ENCODE measurements at regions not wholly inside any gene's neighbourhood (a gene's known extent, or its start where the extent isn't known, plus 50 kb on each side); places are given as distances from the start of the nearest gene placed in this dataset.

- ChIA-PET RAD21 (ENCODE audit: unreplicated experiment) (no interaction called here), SMC1A (ENCODE audit: uncharacterized antibody, unreplicated experiment) (no interaction called here), CTCF (no interaction called here), POLR2A (no interaction called here)
- H3K4me1 ChIP-seq (ENCODE audit: control insufficient read depth, insufficient read depth, low read length): no peaks in the 10 kb centered on the region
- H2AFZ ChIP-seq (ENCODE audit: control insufficient read depth, low read depth, low read length): no peak overlapping the region
- in situ Hi-C loops (cut with MboI): no loop called here
- no peak for DNase-seq (ENCODE audit: low read depth, low spot score)
- no peak for FAIRE-seq
- H3K36me3 ChIP-seq (ENCODE audit: control insufficient read depth in 2 of 2, insufficient read depth in 2 of 2, low read length in 1 of 2): no peaks in the 10 kb centered on the region
- no peaks in the 10 kb centered on the region for H3K9me3 ChIP-seq (replicated peaks; ENCODE audit: control insufficient read depth, insufficient read depth, low read length)
- H3K4me3 ChIP-seq: no peak overlapping the region
- H4K20me1 ChIP-seq (ENCODE audit: control insufficient read depth, insufficient read depth): no peaks in the 10 kb centered on the region
- H3K79me2 ChIP-seq (ENCODE audit: control insufficient read depth, insufficient read depth, low read length): no peaks in the 10 kb centered on the region
- H3K4me2 ChIP-seq (ENCODE audit: control insufficient read depth, insufficient read depth): no peak overlapping the region
- H3K27me3 ChIP-seq (replicated peaks in 1 of 2; ENCODE audit: control insufficient read depth in 2 of 2, insufficient read depth in 2 of 2, low read length in 1 of 2): no peaks in the 10 kb centered on the region
- H3K27ac ChIP-seq (ENCODE audit: control insufficient read depth, insufficient read depth): no peak overlapping the region
- intact Hi-C loops (cut with micrococcal nuclease; ENCODE audit: unreplicated experiment): no loop called here
- no peak for TF ChIP-seq IRF3 (IDR thresholded peaks at IDR 0.05)
- TF ChIP-seq MYC (IDR thresholded peaks at IDR 0.05; ENCODE audit: insufficient read depth, insufficient read length, insufficient replicate concordance, low read length, severe bottlenecking): no peak
- TF ChIP-seq ASH2L (IDR thresholded peaks at IDR 0.05; ENCODE audit: borderline replicate concordance, low read depth): no peak
- no peak for TF ChIP-seq ZNF384 (IDR thresholded peaks at IDR 0.05; ENCODE audit: borderline replicate concordance, low read depth, low read length)
- no peak for TF ChIP-seq ATF3 (IDR thresholded peaks at IDR 0.05; ENCODE audit: borderline replicate concordance, extremely low read depth, low read depth, low read length)
- TF ChIP-seq NFIC (IDR thresholded peaks at IDR 0.05; ENCODE audit: low read depth, low read length): no peak
- TF ChIP-seq NRF1 (conservative IDR thresholded peaks at IDR 0.05; ENCODE audit: low read depth, low read length): no peak
- TF ChIP-seq SMAD5 (IDR thresholded peaks at IDR 0.05; ENCODE audit: low read depth): no peak
- no peak for TF ChIP-seq CHD2 (IDR thresholded peaks at IDR 0.05; ENCODE audit: borderline replicate concordance, low read depth, low read length)
- no peak for TF ChIP-seq POLR2A (IDR thresholded peaks at IDR 0.05; ENCODE audit: low read depth, low read length)
- TF ChIP-seq NBN (IDR thresholded peaks at IDR 0.05): no peak
- no peak for TF ChIP-seq YBX1 (IDR thresholded peaks at IDR 0.05)
- TF ChIP-seq EP300 (IDR thresholded peaks at IDR 0.05; ENCODE audit: borderline replicate concordance in 1 of 2, control insufficient read depth in 1 of 2, low read depth in 2 of 2, low read length in 2 of 2): no peak
- TF ChIP-seq BACH1 (IDR thresholded peaks at IDR 0.05; ENCODE audit: borderline replicate concordance): no peak
- no peak for TF ChIP-seq ELK1 (IDR thresholded peaks at IDR 0.05; ENCODE audit: low read depth, low read length)
- no peak for TF ChIP-seq E4F1 (IDR thresholded peaks at IDR 0.05; ENCODE audit: borderline replicate concordance, partially characterized antibody)
- TF ChIP-seq IRF5 (IDR thresholded peaks at IDR 0.05; ENCODE audit: borderline replicate concordance): no peak
- TF ChIP-seq RB1 (IDR thresholded peaks at IDR 0.05; ENCODE audit: borderline replicate concordance): no peak
- no peak for TF ChIP-seq POLR2AphosphoS5 (IDR thresholded peaks at IDR 0.05; ENCODE audit: low read length)
- BruUV-seq (replicated peaks): no TSS peak
- H3K9ac ChIP-seq (ENCODE audit: control insufficient read depth, insufficient read depth, low read length): no peak overlapping the region
- 47% methylated on average over 2 of the region's 2 CpGs for WGBS (ENCODE audit: insufficient coverage, insufficient replicate concordance, low lambda C conversion rate, missing lambda C conversion rate)
- no peak for ATAC-seq
Observed at GRCh38 chr11:81373986-81374385, 1359.7 kb downstream of the FAM181B start.
